SK-N-SH (cell line): ENCODE measurements at regions not wholly inside any gene's neighbourhood (a gene's known extent, or its start where the extent isn't known, plus 50 kb on each side); places are given as distances from the start of the nearest gene placed in this dataset.

ENCODE experiments used
- EZH2phosphoT487 ChIP-seq: fragments of 200-600 bp; sonication (generic); IDR thresholded peaks from 2 replicates; pipeline ENCODE4 v1.6.1; 2017; ENCODE audit warnings: low read depth, mixed run types, mild to moderate bottlenecking, antibody characterized with exemption, moderate library complexity, borderline replicate concordance
- JUND ChIP-seq: IDR thresholded peaks from 2 replicates; pipeline ENCODE4 v1.4.0; 2012
- TEAD4 ChIP-seq: IDR thresholded peaks from 2 replicates; pipeline ENCODE4 v1.4.0; 2012; ENCODE audit warnings: mild to moderate bottlenecking, borderline replicate concordance; ENCODE audit not compliant: insufficient read depth
- TF ChIP-seq, protein P1 (sequence below): fragments of 200-600 bp; sonication (generic); IDR thresholded peaks from 2 replicates; pipeline ENCODE4 v1.6.1; 2017; ENCODE audit warnings: antibody characterized with exemption, mild to moderate bottlenecking, moderate library complexity

DNA sequence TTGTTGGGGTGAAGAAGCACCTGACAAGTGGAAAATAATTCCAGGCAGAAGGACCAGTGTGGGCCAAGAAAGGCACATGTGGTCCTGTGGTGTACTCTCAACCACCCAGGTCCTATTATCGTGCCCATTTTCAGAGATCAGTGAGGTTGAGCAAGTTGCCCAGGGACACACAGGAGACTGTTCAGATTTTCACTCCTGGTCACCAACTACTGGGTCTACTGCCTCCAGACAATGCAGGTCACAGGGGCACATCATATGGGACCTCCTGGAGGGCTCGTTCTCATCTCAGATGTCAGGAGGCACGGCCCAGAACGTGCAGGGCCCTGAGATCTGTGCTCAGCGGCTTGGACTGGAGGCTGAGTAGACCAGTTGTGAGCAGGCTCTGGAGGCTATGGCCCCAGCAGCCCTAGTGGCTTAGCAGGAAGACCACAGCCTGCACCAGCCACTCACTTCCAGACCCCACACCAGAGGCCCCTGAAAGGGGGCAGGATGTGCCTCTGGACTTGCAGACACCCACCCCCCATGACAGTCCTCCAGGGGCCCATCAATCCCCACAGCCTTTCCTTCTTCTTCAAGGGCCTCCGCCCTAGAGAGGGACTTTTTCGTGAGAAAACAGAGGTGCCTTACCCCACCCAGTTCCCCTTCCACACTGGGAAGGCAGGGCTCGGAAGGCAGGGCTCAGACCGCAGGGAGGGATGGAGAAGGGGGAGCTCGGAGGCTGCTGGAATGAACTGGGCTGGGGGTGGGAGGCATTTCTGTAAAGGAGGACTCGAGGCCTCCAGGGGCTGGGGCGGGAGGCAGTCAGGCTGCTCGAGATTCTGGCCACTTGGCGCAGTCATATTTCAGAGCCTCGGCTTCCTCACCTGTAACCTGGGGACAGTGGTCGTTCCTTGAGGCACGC is 82.7 kb upstream of the NEURL1B start:
- TF ChIP-seq EZH2phosphoT487, result no peak
- no peak for TF ChIP-seq JUND
- no peak for TF ChIP-seq TEAD4
- TF ChIP-seq, protein P1, sequence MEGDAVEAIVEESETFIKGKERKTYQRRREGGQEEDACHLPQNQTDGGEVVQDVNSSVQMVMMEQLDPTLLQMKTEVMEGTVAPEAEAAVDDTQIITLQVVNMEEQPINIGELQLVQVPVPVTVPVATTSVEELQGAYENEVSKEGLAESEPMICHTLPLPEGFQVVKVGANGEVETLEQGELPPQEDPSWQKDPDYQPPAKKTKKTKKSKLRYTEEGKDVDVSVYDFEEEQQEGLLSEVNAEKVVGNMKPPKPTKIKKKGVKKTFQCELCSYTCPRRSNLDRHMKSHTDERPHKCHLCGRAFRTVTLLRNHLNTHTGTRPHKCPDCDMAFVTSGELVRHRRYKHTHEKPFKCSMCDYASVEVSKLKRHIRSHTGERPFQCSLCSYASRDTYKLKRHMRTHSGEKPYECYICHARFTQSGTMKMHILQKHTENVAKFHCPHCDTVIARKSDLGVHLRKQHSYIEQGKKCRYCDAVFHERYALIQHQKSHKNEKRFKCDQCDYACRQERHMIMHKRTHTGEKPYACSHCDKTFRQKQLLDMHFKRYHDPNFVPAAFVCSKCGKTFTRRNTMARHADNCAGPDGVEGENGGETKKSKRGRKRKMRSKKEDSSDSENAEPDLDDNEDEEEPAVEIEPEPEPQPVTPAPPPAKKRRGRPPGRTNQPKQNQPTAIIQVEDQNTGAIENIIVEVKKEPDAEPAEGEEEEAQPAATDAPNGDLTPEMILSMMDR, result no peak
